Endometrium (tissue), 2 donors: ENCODE measurements at regions not wholly inside any gene's neighbourhood (a gene's known extent, or its start where the extent isn't known, plus 50 kb on each side); places are given as distances from the start of the nearest gene placed in this dataset.

Experiments
- FAIRE-seq: peaks from 2 replicates; lab custom pipeline; 2012; peaks lifted over from hg19 to GRCh38; lab: Jason Lieb, UNC
- donor health status: control.
- donor health status: control.

DNA sequence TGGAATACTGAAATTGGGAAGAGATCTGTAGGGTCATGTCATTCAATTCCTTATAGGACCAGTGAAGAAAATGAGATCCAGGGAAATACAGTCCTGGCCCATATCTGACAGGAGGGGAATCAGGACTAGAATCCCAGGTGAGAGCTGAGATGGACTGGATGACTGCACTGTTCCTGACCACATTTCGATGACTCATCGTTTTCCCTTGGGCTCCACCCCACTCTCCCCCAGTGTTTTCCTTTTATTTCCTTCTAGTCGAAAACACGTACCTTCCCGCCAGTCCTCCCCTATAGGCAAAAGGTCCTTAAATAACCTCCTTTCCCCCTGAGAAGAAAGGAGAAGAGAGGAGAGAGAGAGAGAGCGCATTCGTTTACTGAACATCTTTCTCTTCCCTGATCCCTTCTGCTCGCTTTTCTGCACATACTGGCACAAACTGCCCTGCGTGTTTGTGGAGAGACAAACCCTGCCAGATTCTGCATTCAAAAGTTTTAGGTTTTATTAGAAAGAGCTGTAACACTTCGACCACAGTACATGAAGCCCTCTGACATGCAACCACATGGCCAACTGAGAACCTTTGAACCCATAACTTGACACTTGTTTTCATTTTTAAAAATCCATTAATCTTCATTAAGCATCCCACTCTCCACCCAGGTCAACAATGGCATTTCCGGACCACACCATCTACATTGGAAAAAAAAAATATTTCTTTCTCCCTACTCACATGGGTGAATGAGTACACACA is 565.7 kb downstream of the METTL15 start:
- FAIRE-seq, result no peak

DNA sequence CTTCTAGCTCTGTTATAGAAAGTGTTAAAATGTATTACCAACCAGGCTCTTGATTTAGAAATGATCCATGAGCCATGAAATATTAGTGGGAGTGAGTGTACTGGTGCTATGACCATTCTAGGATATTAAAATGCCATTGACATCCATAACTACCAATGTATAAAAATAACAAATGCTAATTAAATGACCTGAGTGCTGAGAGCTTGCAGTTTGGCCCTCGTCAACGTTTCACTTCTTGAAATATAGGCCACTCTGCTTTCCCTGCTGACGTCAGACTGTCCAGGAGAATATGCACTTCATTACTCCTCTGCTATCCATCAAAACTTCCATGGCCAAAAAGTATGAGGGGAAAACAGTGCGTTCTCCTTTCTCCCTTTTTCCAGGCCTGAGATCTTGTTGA is 563.1 kb downstream of the METTL15 start:
- FAIRE-seq, result no peak

DNA sequence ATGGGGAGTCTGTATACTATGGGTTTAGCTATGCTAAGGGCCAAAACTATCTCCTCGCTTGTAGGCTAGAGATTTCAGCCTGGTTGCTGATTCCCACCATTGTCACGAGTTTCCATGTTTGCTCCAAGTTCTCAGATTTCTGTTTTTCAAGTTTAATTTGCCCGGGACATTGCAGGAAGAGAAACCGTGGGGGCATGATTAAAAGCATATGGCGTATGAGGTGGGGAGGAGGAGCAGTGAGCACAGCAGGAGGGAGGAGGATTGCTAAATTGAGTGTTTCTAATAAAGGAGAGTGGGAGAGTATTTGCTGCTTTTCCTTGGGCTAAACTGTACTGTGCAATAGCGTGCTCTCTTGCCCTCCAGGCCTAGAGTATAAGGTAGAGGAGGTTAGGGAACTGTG is 558.4 kb downstream of the METTL15 start:
- FAIRE-seq, result no peak

DNA sequence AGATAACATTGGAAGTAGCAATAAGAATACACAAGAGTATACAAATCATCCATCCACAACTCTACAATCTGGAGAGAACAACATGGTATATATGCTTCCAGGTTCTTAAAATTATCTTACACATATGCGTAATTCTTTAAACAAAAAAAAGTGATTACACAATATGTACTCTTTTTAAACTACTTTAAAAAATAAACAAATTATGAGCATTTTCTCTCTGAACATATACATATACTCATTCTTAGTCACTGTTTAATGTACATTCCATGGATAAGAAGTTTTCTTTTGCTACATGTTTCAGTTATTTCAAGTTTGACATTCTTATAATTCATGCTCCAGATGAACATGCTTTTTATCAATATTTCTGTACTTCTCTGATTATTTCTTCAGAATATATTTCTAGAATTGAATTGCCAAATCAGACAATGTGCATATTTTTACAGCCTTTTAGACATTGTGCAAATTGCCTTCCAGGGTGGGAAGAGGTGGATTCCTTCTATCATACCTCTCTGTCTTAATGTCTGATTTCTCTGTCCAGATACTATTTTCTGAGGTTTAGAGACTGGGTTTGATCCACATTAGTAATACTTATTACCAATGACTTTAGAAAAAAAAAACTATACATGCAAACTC is 551.6 kb downstream of the METTL15 start:
- no peak for FAIRE-seq

DNA sequence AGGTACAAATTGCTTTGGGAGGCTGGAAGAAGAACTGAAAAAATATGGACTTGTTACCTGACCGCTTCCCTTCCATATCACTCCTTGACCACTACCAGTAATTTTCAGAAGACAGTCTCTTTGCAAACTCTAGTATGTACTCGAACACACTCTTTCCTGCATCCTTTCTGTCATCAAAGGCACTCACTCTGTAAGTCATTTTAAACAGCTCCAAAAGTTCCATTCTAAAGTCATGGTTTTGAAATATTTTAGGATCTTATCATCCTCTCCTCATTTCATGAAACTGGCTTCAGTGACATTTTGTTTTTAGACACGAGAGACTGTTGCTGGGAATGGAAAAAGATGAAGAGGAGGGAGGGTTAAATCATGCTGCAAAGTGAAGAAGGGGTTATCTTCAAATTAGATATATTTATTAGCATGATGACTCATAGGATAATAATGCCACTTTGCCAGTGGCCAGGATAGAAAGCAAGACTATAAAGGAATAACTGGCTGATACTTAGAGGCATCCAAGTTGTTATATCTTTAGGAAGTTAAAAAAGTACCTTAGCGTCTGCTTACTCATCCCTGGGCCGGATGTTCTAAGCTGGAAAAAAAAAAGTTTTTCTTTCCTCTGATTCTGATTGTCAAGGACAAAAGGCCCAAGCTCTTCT is 549.3 kb downstream of the METTL15 start:
- FAIRE-seq, result no peak

DNA sequence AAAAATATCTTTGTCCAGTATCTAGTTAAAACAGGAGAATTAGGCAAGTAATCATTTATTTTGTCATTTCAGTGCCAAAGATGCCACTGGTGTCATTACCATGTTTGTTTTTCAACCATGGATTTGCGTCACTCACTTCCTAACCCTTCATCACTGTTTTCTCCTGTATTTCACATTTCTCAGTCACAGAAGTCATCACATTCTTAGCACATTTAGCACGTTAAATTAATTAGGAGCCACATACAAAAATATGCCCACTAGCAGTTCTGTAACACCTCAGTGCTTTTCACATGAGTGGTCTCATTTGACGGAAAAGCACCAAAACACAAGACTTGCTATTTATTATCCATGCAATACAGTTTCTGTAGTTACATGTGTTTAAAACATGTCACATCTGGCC is 546.0 kb downstream of the METTL15 start:
- no peak for FAIRE-seq

DNA sequence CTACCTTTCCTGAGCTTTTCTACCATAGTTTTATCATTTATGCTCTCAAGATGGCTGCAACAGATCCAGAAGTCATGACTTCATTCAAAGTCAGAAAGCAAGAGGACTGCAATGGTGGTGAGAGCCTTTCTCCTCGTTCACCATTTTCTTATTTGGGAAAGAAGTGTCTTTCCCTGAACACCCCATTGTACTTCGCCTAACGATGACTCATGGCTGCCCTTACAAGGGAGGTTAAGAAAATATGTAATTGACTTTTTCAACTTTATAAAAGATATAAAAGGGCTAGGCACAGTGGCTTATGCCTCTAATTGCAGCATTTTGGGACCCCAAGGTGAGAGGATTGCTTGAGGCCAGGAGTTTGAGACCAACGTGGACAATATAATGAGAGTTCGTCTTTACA is 541.7 kb downstream of the METTL15 start:
- no peak for FAIRE-seq

DNA sequence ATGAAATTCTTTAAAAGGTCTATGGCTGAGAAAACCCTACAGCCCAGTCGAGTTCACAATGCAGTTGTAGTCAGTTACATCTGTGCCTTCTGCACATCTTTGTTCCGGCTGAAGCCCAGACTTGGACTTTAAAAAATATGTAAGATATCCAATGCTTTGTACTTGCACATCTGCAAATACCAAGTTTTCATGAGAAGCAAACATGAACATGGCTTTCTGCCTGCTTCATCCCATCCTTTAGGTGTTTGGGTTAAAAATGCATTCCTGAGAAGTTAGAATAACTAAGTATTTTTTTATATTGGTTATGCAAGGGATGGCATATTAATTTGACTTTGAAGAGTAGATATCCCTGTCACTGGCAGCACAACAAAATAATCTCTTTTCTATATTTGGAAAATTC is 528.4 kb downstream of the METTL15 start:
- FAIRE-seq, result no peak

DNA sequence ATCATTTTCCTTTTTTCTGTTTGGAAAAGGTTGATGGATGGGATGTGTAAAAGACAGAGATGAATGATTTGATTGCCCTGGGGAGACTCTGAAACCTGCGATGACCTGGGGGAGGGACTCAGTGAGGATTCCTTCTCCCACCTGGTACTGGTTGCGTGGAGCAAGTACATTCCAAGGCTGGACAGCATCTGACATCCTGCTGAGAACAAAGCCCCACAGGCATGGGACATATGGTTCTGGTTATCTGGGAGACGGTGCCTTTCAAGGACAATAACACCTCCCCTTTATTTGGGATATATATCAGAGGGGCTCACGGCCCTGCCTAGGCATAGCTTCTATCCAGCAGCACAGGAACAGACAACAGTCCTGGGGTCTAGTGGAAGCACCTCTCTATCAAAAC is 527.8 kb downstream of the METTL15 start:
- FAIRE-seq, result no peak

DNA sequence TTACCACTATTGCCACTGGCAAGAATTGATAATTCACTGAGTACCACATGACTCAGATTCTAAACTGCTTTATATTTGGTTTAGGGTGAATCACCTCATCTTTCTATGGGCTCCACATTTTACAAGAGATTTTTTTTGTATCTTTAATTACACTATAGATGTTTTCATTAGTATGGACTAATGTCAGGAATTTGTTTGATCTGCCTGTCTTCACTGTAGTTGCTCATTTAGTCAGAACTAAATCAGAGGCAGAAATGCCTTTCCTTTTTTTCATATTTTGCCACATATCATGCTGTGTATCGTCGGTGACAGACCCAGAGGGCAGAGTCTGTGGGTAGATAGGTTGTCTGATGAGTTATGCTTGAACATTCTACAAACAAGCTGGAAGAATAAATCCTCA is 524.1 kb downstream of the METTL15 start:
- FAIRE-seq, result no peak

DNA sequence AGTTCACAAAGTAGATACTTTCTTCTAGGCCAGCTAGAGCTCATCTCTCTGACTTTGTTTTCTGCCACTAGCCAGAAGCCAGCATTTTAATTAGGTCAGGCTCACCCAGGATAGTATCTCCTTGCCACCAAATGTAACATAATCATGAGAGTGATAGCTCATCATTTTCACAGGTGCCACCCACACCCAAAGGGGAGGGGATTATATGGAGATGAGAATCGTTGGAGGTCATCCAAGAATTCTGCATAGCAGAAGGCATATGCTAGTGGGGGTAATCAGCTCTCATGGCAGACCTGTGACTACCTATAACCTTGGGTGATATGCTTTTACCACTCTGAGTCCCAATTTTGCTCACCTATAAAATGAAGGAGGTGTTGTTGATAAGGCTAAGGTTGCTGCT is 523.0 kb downstream of the METTL15 start:
- FAIRE-seq, result no peak

DNA sequence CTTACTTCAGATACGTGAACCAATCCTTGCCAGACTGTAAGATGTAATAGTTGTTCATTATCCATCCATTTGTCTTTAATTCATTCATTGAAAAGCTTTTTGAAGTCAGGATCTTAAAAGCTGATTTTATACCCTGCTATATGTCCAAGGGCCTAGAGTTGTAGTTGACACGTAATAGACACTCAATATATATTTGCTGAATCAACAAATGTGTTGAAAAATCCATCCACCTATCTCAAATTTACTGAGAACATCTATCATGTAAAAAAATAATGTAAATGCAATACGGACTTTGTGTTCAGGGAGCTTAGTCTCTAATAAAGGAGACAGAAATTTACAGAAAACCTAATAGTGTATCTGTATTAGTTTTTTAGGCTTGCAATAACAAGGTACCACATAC is 521.0 kb downstream of the METTL15 start:
- FAIRE-seq, result no peak

DNA sequence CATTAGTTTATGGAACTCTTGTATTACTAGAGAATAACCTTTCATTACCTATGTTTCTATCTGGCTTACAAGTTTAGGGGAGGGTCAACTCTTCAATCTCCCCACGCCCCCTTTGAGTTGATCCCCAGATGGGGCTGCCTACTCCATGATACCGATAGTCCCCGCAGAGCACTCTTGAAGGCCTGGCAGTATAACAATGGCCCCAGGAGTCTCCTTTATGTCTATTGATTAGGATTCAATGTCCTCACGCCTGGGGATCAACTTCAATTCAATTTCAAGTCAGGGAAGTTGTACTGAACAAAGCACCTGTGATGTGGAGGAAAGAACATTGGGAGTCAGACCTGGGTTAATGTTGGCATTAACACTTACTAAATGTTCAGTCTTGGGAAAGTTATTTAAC is 520.2 kb downstream of the METTL15 start:
- FAIRE-seq, result no peak

DNA sequence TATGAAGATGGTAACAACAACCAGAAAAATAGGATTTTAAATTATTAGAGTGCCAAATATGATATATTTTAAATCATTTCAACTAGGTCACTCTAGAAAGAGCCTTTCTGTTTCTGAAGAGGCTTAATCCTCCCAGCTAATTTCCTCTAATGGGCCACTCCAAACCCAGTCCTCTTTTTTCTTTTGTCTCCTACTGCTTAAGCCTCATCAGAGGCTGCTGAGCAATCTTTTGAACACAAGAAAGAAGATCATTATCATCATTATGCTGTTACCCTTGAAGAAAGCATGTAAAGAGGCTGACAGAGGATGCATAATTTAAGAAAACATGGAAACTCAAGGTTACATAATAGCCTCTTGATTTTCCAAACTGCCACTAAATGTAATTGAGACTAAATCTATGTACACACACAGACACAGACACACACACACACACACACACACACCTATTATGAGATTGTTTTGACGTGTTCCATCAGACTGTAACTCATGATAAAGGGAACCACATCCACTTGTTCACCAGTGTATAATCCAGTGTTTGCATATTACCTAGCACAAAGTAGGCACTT is 519.6 kb downstream of the METTL15 start:
- FAIRE-seq, result no peak

DNA sequence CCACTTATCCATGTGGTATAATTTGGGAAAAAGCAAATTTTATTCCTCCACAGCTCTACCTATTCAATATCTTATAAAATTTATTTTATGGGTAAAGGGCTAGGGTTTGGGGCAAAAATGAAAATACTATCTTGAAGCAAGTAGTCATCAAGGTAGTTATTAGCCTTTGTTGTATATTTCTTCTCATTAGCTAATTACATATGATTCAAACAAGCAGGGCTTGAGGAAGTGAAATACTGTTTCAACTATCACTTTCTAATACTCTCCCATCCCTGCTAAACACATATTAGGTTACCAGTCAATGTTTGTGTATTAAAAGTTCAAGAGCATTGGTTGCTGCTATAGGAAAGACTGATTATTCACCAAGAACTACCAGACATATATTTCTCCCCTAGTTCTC is 517.3 kb downstream of the METTL15 start:
- no peak for FAIRE-seq

DNA sequence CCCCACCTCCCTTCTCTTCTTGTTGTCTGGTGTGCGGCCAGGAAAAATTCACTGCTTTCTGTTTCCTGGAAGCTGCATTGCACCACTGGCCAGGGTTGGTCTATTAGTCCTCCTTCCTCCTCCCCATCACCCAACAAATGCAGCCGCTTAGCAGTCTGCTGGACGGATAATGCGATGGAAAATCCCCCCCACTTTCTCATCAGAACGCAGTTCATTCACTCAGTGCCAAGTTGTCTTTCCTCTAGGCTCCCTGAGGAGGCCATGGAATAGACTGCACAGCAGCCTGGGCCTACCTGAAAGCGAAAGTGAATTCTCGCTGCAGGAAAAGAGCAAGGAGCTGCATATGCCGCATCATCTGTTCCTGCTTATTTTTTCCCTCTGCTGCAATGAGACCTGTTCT is 513.6 kb downstream of the METTL15 start:
- no peak for FAIRE-seq

DNA sequence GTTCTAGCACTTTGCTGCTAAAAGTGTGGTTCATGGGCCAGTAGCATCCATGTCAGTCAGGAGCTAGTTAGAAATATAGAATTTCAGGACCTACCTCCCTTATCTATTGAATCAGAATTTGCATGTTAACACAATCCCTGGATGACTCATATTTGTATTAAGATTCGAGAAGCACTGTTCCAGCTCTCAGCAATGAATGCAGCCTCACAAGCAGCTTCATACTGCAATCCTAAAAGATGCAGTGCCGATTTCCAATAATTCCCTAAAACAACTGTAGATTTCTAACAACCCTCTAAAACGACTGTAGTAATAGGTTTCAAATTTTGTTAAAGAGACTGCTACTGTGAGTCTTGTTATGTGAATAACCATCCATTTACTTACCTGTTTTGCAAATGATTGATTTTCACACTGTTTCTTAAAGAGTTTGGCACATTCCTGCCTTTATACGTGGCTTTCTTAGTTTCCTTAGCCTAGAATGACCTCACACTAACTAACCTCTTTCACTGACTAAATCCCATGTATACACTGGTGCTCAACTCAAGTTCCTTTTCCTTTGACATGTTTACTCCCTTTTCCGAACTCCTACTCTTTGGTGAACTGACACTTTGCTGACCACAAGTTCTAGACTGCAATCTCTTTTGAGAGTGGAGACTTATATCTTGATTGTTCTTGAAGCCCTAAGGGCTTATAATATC is 511.8 kb downstream of the METTL15 start:
- FAIRE-seq, result no peak

DNA sequence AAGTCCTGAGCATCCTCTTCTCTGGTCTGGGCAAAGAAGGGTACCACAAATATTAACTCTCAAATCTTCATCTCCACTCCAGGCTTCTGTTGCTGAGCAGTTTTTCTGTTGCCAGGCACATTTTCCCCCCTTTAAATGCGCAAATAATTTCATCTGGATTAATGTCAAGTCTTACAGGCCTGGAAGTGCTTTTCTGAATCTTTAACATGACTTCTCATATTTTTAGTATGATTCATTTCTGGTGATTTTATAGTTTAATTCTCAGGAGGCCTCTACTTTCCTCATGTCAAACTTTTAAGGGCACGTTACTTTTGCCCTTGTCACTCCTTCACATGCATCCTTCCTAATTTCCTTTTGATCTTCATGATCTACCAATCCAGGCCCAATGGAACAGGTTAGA is 510.2 kb downstream of the METTL15 start:
- FAIRE-seq, result no peak

DNA sequence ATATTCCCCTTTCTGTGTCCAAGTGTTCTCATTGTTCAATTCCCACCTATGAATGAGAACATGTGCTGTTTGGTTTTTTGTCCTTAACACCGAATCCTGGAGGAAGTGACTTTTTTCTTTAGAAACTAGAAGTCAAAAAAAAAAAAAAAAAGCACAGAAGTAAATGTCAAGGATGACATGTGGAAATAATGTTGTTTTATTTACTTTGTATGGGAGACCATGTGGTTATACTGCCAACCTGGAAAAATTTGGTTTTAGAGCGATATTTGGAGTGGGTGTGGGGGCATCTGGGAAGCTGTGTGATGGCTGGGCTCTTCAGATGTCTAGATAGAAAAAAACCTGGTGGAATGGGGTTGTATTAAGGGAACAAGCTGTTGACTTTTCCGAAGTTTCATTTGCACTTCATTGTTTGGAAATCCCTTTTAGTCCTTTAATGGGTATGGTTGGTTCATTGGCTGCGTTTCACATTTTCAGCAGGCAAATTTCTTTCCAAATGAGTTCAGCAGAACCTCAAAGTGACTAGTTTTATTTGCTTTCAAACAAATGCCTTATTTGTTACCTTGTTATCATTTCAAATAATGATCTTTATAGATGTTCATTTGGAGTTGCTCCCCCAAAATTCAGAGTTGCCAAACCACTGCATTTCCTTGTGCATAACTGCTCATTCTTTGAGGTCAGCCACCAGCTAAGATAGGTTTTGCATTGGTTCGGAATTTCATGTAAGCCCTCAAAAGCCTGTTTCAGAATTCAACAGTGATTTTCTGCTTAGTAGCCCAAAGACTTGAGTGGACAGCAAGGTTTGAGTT is 508.2 kb downstream of the METTL15 start:
- FAIRE-seq, result no peak

DNA sequence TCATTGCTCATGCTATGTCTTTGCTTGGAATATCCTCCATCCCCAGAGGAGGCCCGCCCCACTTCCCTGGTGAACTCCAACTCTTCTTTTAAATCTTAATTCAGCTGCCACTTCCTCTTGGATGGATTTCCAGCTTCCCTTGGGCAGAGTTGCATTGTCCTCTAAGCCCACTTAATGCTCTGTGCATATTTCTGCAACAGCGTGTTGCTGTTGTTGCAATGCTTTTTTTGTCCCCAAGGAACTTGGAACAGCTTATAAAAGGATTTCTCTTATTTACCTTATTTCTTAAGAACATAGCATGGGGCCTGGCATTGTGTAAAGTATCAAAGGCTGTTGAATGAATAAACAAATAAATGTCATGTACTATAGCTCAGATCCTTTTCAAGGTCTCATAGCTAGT is 507.4 kb downstream of the METTL15 start:
- no peak for FAIRE-seq

DNA sequence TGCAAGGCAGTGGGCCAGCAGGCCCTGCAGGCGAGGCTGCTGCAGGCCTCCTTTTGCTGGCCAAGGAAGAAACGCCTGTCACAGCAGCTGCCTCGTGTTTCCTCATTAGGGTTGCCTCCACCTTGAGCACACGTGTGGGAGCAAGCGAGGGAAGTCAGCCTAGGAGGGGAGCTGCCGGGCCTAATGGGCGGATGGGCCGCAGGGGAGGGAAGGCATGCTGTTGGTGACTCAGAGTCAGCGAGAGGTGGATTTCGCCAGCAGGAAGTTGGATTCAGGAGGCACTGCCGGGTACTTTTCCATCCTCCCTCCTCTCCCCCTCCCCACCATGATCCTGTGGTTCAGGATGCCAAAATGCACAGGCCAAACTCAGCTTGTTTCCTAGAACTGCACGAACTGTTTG is 498.7 kb downstream of the METTL15 start:
- no peak for FAIRE-seq

DNA sequence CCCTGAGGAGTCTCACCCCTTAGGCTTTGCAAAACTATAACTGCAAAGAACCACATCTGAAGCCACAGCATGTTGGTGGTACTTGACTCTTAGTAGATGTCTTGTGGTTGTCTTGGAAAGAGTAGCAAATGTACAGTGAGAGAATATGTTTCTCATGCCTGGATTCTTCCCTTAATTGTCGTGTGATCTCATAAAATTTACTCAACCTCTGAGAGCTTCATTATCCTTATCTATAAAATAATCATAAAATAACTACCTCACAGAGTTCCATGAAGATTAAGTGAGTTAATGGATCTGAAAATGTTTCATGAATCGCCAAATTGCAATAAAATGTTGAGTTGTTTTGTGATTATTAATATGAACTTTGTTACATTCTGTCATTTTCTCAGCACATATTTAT is 491.5 kb downstream of the METTL15 start:
- no peak for FAIRE-seq
